ENCODE measurements at regions not wholly inside any gene's neighbourhood (a gene's known extent, or its start where the extent isn't known, plus 50 kb on each side); places are given as distances from the start of the nearest gene placed in this dataset.
A peak's percentile ranks its signal among the peaks of the same experiment; 100 is the strongest.

DNA sequence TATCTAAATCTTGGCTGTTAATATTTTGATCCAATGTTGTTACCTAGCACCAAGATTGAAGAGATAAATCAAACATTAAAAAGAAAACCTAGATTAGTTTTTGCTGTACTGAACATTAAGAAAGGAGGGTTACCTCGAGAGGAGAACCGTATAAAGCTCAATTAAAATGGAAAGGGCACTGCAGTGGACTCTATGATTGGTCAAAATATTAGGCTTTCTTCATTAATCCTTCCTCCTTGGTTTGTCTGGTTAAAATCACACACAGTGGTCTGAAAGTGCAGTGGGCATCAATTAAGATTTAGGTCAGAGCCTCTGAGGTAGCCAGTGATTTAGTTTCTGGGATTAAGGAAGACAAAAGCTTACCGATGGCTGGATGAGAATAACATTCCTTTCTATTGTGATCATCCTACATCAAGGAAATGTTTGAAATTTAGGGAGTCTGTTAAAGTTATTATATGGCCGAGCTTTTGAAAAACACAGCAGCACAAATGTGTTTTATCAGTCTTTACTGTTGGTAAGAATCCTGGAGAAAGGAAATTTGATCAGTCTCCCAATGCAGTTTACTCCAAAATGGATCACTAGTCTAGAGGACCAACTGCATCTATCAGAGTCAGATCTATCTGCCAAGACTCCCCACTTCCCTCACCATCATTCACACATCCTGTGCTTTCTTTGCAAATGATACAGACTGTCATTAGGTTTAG, 134.6 kb upstream of the NEDD9 start (continued):
- TF ChIP-seq REPIN1 (CRISPR knock-in tag; IDR thresholded peaks at IDR 0.05; ENCODE audit: borderline replicate concordance, low read depth) (no peak), ZNF724P (CRISPR knock-in tag; IDR thresholded peaks at IDR 0.05; ENCODE audit: borderline replicate concordance) (no peak), REL (CRISPR knock-in tag; conservative IDR thresholded peaks at IDR 0.05) (no peak), POLR2AphosphoS5 (IDR thresholded peaks at IDR 0.05; ENCODE audit: low read depth, low read length) (peak; percentile 79; the same call in 1 of the 2 replicates), CBFB (CRISPR knock-in tag; IDR thresholded peaks at IDR 0.05) (no peak), ZNF720 (CRISPR knock-in tag; IDR thresholded peaks at IDR 0.05) (no peak), NR2C2 (CRISPR knock-in tag; IDR thresholded peaks at IDR 0.05; ENCODE audit: borderline replicate concordance) (0 out of 2 replicates have a peak, but pooled peaks have one; percentile 3), FOXM1 (CRISPR knock-in tag; IDR thresholded peaks at IDR 0.05) (no peak), PRMT3 (CRISPR knock-in tag; IDR thresholded peaks at IDR 0.05; ENCODE audit: borderline replicate concordance, low read depth) (no peak), ZNF577 (CRISPR knock-in tag; IDR thresholded peaks at IDR 0.05; ENCODE audit: borderline replicate concordance, low read depth) (no peak), DDIT3 (CRISPR knock-in tag; IDR thresholded peaks at IDR 0.05) (no peak), SNRNP70 (IDR thresholded peaks at IDR 0.05; ENCODE audit: low read depth, low read length) (no peak), HNF1A (IDR thresholded peaks at IDR 0.05; ENCODE audit: low read depth) (no peak), HNF1A (CRISPR knock-in tag; IDR thresholded peaks at IDR 0.05; ENCODE audit: borderline replicate concordance) (no peak), TCF12 (IDR thresholded peaks at IDR 0.05) (no peak), TCF12 (CRISPR knock-in tag; IDR thresholded peaks at IDR 0.05) (peak; percentile 69; the same call in 1 of the 2 replicates)
- TF ChIP-seq, protein P1, sequence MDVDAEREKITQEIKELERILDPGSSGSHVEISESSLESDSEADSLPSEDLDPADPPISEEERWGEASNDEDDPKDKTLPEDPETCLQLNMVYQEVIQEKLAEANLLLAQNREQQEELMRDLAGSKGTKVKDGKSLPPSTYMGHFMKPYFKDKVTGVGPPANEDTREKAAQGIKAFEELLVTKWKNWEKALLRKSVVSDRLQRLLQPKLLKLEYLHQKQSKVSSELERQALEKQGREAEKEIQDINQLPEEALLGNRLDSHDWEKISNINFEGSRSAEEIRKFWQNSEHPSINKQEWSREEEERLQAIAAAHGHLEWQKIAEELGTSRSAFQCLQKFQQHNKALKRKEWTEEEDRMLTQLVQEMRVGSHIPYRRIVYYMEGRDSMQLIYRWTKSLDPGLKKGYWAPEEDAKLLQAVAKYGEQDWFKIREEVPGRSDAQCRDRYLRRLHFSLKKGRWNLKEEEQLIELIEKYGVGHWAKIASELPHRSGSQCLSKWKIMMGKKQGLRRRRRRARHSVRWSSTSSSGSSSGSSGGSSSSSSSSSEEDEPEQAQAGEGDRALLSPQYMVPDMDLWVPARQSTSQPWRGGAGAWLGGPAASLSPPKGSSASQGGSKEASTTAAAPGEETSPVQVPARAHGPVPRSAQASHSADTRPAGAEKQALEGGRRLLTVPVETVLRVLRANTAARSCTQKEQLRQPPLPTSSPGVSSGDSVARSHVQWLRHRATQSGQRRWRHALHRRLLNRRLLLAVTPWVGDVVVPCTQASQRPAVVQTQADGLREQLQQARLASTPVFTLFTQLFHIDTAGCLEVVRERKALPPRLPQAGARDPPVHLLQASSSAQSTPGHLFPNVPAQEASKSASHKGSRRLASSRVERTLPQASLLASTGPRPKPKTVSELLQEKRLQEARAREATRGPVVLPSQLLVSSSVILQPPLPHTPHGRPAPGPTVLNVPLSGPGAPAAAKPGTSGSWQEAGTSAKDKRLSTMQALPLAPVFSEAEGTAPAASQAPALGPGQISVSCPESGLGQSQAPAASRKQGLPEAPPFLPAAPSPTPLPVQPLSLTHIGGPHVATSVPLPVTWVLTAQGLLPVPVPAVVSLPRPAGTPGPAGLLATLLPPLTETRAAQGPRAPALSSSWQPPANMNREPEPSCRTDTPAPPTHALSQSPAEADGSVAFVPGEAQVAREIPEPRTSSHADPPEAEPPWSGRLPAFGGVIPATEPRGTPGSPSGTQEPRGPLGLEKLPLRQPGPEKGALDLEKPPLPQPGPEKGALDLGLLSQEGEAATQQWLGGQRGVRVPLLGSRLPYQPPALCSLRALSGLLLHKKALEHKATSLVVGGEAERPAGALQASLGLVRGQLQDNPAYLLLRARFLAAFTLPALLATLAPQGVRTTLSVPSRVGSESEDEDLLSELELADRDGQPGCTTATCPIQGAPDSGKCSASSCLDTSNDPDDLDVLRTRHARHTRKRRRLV (CRISPR knock-in tag; IDR thresholded peaks at IDR 0.05), result no peak; the same call in 1 of the 2 replicates
- TF ChIP-seq, protein P2, sequence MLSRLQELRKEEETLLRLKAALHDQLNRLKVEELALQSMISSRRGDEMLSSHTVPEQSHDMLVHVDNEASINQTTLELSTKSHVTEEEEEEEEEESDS (CRISPR knock-in tag; IDR thresholded peaks at IDR 0.05; ENCODE audit: borderline replicate concordance), result peak; percentile 57; the same call in 1 of the 2 replicates

Data from HepG2 (cell line).